ENCODE measurements at regions not wholly inside any gene's neighbourhood (a gene's known extent, or its start where the extent isn't known, plus 50 kb on each side); places are given as distances from the start of the nearest gene placed in this dataset.

DNA sequence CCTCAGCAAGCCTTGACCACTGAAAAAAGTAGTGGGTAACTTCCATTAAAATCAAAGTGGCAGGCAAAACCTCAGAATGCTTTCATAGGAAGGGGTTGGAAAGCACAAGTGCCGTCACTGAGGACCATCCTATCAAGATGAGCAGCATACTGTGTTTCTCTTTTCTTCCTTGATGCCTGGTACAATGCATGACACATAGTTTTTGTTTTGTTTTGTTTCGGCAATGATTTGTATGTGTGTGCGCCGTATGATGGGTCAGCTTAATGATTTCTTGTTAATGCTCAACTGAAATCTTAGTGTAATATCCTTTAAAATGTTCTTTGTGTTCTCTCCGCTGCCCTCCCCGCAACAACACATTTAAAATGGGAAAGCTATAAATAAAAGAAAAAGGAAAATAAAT lies 476.4 kb upstream of the KCNMB2 start:
- no peak for DNase-seq (ENCODE audit: low spot score)

DNA sequence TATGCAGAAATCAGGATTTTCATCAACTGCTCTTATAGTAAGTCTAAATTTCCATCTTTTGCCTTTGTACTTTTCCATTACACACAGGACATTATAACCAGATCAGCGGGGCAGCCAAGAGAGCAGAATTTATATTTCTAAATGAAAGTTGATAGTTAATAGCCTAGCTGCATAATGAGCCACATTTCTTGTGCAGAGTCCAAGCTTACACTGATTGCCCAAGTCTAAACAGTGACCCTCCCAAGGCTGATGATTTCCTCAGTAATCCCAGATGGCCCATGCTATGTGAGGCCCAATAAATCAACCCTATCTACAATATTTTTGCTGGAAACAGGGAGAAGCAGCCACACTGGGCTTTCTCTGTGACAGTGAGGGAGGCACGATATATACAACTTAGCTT lies 475.8 kb upstream of the KCNMB2 start:
- no peak for DNase-seq (ENCODE audit: low spot score)

DNA sequence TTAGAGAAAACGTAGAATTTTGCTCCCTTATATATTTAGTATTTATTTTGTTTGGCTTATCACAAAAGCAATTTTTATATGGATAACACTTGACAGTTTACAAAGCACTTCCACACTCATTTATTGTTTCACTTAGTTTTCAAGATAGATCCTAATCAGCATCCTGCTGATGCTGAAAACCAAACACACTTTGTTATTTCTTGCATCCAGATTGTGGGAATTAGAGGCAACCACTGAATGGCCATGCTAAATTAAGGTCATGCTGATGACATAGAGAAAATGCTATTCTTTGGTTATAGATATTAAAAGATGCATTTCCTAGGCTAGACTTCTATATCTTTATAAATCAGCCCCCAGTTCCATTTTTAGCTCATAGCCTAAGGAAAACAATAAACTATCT lies 474.1 kb upstream of the KCNMB2 start:
- DNase-seq (ENCODE audit: low spot score): no peak

DNA sequence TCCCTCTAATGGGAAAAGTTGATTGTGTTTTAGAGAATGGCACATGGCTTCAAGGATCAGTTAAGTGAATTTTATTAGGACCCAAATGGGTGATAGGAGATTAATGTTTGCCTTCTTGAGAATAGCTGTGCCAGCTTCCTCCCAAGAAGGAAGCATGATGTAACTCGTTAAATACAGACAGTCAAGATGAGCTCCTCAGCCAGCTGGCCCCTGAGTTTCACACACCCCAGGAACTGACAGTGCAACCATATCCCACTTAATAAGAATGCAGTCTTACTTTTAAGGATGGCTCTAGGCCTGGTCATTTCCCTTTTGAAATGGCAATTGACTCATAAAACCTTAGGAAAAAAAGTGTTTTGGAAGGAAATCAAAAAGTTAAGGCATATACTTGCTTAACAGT lies 472.8 kb upstream of the KCNMB2 start:
- DNase-seq (ENCODE audit: low spot score): no peak

DNA sequence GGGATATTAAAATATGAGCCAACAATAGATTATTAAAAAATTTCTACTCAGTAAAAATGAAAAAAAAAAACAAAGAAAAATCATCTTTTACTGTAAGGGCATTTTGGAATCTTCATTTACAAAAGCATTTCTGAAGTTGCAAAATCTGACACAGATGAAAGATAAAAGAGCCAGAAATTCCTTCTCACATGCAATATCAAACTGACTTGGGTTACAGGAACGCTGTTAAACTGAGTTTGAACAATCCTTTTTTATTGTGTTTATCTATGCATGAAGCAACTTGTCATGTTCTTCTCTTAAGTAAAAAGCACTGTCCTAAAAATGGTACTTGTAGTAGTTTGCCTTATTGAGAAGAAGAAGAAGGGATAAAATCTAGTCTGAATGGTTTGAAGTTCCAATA lies 468.5 kb upstream of the KCNMB2 start:
- no peak for DNase-seq (ENCODE audit: low spot score)

DNA sequence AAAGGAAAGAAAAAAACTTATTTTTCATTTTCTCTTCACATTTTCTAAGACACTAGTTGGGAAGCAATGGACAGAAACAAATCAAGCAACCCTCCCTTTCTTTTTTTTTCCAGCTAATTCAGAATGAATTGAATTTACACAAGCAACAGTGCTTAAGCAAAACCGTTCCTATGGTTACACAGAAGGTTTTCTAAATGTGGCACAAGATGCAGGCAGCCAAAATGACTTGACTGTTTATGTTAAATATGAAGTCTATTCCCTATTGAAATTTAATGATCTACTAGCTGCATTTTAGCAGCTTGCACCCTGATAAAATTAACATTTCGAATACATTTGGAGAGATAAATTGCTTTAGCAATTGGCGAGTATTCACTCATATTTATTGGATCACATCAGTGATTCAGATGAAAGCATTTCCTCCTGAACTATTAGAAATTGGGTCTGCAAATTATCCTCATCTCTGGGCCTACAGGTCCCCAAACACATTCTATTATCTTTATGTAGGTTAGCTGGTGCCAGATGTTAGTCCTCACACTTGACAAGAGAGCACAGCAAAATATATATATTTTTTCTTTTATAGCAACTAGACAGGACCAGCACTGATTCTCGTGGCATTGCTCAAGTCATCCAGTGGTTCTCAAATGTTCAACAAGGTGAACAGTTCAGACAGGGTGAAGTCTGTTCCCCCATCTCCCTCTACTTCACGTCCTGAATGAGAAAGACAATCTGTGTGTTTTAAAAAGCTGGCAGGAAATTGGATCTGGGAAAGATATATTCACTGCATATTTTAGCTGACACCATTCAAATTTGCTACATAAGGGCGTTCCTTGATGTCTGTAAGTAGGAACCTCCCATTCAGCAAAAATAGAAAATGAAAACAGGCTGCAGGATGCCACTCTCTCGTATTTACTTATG lies 463.6 kb upstream of the KCNMB2 start:
- no peak for DNase-seq (ENCODE audit: low spot score)

DNA sequence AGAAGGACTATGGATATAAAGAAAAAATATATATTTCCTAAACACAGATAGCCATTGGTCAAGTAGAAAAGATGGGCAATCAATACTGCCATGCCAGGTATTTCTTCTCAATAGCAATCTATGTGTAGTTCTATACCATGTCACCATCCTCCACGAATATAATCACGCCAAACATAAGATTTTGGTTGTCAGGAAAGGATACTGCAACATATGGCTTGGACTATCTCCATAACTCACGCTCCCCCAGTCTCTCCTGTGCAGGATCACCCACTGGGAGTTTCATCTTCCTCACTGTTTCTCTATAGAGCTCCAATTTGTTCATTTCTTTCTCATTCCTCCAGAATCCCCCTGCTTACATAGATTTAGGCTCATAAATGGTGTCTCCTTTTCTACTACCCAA lies 462.9 kb upstream of the KCNMB2 start:
- DNase-seq (ENCODE audit: low spot score): no peak

DNA sequence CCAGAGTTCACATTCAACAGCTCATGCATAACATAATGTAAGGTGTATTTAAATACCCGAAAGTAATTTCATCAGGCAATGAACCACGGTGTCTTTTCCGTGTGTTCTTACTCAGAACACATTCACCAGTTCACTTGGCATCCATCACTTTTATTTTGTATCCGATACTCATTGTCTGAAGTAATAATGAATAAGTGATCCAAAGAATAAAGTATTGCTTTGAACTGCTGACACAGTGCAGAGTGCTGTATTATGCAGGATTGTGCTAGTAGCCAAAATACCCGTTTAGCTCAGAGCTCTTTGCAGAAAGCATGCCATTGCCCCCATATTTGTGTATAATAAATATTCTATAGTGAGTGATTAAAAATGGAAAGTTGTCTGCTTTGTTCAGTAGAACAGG lies 460.9 kb upstream of the KCNMB2 start:
- DNase-seq (ENCODE audit: low spot score): no peak

DNA sequence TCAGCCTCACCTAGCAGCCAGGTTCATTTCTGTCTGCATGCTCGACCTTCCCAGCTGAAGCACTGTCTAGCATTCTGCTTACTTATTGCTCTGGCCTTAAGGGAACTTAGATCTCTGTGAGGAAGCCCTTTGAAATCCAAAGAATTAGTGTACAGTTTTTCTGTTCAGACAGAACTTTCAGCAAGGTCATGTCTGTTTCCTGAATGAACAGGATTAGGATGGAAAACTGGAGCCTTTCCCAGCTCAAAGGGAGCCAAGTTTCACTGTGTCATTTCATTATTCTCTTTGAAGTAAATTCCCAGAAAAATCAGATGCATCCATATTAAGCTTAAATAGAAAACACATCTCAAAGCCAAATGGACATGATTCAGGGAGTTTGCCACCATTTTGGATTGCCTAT lies 457.3 kb upstream of the KCNMB2 start:
- peak; percentile 48 for DNase-seq (ENCODE audit: low spot score)

DNA sequence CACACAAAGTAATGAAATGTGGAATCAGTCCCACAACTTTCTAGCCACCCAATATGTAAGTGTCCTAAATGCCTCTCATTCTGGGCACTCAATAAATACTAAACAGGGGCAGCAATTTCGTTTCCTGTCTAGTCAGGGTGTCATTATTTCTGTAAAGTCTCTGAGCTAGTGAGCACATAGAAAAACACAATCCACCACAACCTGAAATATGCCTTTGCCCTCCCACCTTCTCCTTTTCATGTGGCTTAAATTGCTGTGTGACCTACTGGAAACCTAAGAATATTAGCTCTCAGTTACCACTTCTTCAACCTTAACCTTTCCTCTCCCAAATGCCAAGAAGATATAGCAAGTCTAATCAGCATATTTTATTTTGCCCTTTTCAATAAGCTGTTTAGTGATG lies 456.3 kb upstream of the KCNMB2 start:
- DNase-seq (ENCODE audit: low spot score): no peak

DNA sequence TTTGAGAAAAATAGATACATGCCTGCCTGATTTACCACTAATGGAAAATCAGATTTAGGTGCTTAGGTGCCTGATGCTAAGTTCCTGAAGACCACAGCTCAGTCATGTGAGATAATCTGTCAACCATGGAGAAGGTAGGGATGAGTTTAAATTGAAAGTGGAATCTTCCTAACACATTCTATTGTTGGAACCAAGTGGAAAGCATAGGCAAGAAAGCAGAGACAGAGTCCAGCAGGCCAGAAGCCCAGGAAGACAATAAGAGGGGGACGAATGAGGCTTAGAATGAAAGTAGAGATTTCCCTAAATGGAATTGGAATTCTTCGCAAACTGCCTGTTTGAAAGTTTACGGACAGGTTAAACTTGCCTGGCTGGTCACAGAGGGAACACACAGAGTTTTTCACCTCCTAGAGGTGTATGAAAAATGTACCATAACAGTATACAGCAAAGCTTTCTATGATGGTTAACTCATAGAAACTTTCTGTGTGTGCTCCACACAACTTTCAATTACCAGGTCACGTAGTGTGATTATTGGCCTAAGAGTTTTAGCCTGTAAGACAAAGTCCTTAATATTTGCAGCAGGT lies 453.8 kb upstream of the KCNMB2 start:
- DNase-seq (ENCODE audit: low spot score): no peak

DNA sequence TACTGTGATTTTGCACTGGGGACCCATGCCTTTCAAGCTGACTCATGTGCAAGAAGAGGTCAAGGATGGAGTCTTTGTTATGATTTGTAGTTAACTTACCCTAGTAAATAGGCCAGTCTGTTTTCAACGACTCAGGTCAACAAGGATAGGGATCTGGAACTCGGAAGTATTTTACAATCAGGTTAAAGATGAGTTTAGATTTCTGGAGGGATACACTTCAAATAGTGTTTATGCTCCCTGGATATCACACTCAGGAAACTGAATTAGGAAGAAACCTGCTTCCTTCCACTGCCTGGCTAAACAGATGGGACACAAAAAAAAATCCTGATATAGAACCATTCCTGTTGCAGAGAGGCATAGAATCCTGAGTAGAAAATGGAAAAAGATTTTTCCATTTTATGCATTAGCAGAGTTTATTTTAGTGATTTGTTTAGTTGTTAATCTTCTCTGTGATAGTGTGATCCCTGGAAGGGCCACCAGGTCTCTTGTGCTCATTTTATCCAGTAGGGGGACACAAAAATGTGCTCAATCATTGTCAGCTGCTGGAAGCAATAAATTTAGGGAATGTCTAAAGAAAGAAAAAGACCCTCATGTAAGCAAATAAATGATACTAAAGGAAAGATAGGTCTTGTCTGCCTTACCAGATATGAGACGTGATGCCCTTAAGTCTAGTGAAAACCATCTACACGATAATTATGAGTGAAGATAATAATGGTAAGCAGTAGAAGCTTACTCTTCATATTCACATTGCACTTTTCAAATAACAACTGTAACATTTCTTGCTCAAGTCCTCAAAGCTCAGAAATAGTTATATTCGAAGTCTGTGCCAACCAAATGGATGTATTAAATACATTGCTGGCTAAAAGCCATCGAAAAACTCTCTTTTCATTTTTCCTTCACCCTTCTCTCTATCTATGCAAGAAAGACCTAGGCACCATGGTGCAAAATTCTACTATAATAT lies 452.1 kb upstream of the KCNMB2 start:
- no peak for DNase-seq (ENCODE audit: low spot score)

DNA sequence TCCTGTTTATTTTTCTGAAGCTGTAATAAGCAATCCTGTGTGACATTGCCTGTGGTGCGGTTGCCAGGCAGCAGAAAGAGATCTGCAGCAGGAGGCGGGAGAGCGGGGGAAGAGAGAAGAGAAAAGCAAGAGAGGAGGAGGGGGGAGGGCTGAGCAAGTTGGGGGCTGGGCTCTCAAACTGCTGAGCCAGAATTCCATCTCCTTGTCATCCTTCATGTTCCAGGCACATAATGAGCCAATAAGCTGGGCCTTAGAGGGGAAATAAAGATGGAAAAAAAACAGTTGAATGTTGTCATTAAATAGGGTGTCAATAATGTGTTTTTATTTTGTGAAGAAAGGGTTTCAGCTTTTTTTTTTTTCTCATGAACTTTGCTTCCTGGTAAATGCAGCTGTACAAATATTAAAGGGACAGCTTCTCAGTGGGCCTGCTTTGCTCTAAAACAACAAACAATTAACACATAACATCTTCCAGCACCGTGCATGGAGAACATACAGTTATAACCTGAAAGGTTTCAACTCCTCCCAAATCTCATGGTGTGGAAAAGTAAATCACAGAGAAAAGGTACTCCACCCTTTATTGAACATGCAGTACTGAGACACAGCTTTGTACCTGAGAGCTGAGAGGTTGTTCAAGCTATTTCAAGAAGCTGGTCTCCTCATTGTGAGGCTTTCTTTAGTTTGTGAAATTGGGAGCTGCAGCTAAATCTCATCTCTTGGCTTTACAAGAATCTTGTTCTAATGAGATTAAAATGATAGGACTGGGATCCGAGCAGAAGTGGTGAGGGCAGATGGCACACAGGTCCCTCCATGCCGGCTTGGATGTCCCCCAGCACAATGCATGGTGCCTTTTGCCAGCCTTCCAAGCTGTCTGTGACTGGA lies 451.1 kb upstream of the KCNMB2 start:
- DNase-seq (ENCODE audit: low spot score): peak; percentile 91

DNA sequence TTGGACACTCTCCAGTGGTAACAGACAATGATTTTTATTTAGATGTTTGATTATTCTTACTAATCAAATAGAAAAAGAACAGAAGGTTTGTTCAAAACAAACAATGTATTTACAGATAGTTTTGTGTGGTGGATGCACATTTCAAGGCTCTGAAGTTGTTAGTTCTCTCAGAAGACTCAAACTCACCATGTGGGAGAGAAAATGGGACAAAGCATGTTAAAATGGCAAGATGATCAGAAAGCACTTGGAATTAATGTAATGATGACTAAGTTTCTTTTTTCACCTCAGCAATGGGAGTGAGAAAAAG lies 450.5 kb upstream of the KCNMB2 start:
- DNase-seq (ENCODE audit: low spot score): no peak

DNA sequence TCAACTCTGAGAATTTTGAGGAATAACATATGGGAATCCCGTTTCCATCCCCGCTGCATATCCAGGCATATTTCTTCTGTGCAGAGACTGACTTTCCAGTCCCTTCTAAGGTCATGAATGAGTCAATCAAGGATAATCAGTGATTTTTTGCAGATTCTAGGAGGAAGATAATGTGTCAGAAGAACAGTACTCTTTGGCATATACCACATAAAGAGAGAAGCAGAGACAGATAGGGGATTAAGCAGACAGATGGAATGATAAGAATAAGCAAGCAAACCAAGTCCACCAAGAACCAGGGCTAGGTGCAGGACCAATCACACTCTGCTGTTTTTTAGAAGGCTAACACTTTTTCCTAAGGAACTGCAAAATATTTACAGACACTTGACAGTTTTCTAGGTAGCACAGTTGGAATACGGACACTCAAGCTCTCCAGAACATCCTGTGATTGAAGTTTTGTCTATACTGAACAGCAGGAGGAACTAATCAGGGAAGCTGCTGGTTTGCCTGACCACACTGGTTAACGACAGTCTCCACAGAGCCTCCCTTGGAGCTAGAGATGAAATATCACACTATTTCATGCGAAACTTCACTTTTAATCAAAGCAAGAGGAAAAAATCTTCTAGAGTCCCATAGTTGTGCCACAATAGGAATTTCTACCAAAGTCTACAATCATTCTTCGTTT lies 450.0 kb upstream of the KCNMB2 start:
- DNase-seq (ENCODE audit: low spot score): no peak

DNA sequence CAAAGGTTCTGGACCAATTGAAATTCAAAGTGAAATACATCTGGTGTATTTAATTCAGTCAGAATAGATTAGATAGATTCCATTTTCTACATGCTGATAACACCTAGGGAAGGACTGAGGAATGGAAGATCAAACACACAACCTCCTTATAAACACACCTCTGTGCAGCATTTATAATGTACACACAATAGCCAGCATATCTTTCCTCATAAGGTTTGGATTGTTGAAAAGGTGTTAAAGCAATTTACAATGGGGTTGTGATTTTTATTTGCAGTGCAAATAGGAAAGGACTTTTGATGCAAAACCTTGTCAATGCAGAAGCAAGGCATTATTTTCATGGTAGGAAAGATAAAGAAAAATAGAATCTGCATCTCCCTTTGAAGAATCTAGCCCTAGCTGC lies 448.9 kb upstream of the KCNMB2 start:
- DNase-seq (ENCODE audit: low spot score): no peak

DNA sequence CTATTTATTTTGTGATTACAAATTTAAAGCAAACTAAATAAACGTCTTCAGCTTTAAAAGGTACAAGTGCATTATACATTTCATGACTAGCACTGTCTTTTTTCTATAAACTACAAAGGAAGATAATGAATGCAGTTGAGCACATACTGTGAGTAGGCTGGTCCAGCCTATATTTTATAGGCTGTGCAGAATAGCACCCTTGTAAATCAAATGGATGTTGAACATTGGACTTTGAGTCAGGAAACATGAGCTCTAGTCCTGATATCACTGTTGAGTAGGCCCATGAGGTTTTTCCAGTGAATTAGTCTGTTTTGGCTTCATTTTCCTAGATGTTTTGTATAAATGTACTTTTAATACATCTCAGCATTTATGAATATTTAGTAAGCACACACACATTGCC lies 447.3 kb upstream of the KCNMB2 start:
- no peak for DNase-seq (ENCODE audit: low spot score)

DNA sequence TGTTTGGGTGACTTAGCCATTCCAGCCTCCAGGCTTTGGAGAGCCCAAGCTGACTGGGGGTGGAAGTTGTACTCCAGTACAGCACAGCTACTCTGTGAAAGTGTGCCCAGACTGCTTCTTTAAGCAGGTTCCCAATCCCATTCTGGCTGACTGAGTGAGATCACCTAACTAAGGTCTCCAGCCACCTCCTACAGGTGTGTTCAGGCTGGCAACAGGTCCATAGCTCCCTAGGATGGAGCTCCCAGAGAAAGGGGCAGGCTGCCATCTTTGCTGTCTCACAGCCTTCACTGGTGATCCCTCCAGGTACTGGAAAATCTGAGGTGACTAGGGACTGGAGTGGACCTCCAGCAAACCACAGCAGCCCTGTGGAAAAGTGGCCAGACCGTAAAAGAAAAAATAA lies 445.3 kb upstream of the KCNMB2 start:
- DNase-seq (ENCODE audit: low spot score): no peak

DNA sequence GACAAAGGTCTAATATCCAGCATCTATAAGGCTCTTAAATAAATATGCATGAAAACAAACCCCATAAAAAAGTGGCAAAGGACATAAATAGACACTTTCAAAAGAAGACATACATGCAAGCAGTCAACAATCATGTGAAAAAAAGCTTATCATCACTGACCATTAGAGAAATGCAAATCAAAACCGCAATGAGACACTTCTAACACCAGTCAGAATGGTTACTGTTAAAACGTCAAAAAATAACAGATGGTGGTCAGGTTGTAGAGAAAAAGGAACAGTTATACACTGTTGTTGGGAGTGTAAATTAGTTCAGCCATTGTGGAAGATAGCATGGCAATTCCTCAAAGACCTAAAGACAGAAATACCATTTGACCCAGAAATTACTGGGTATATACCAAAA lies 440.7 kb upstream of the KCNMB2 start:
- no peak for DNase-seq (ENCODE audit: low spot score)

DNA sequence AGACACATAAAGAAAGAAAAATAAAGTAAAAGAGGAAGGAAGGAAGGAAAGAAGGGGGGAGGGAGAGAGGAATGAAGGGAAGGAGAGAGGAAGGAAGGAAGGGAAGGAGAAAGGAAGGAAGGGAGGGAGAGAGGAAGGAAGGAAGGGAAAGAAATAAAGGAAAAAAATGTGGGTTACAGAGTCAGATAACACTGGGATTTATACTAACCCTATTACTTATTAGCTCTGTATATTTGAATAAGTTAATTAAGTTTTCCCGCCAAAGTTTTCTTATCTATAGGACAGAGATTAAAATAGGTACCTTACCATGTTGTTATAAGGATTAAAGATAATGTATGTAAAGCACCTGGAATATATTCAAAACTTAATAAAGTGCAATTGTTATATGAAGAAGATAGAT lies 439.3 kb upstream of the KCNMB2 start:
- no peak for DNase-seq (ENCODE audit: low spot score)

DNA sequence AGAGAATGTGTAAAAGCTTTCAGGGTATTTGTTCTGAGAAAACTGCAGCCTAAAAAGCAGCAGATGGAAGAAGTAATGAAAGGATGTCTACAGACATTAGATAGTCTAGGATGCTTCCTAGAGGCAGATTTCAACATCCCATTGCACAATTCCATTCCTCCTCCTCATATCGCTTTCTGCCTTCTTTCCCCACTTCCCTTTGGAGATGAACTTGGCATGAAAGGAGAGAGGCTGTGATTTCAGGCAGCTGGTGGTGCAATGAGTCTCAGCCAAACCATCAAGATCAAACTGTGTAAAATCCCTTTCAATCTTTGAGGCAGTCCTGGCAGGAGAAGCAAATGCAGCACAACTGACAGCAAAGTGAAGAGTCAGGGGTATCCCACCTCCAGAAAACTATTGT lies 438.7 kb upstream of the KCNMB2 start:
- no peak for DNase-seq (ENCODE audit: low spot score)

Data from pons (tissue), 1 donor.